WTC11 (cell line): ENCODE measurements at regions not wholly inside any gene's neighbourhood (a gene's known extent, or its start where the extent isn't known, plus 50 kb on each side); places are given as distances from the start of the nearest gene placed in this dataset.

Experiments
- AR ChIP-seq: fragments of 250-450 bp; sonication (Bioruptor Pico); IDR thresholded peaks from 2 replicates; pipeline ENCODE4 v1.9.0; 2021; ENCODE audit warnings: mild to moderate bottlenecking
- ATF3 ChIP-seq: sonication (generic); formaldehyde crosslinking; conservative IDR thresholded peaks from 2 replicates; pipeline ENCODE4 v1.8.1; 2022; ENCODE audit warnings: mild to moderate bottlenecking, missing genetic modification reagents
- CBFB ChIP-seq: sonication (generic); formaldehyde crosslinking; IDR thresholded peaks from 2 replicates; pipeline ENCODE4 v1.8.1; 2022; ENCODE audit warnings: mild to moderate bottlenecking, low read depth, missing genetic modification reagents
- CTCF ChIP-seq: fragments of 200-600 bp; IDR thresholded peaks from 2 replicates; pipeline ENCODE4 v1.8.0; 2022; ENCODE audit warnings: antibody characterized with exemption
- E2F4 ChIP-seq: sonication (generic); formaldehyde crosslinking; IDR thresholded peaks from 2 replicates; pipeline ENCODE4 v1.8.1; 2022; ENCODE audit warnings: low read depth, mild to moderate bottlenecking, moderate library complexity, missing genetic modification reagents, borderline replicate concordance
- E2F5 ChIP-seq: sonication (generic); formaldehyde crosslinking; IDR thresholded peaks from 2 replicates; pipeline ENCODE4 v1.8.1; 2022; ENCODE audit warnings: mild to moderate bottlenecking, moderate library complexity, missing genetic modification reagents
- ETV6 ChIP-seq: sonication (generic); formaldehyde crosslinking; IDR thresholded peaks from 2 replicates; pipeline ENCODE4 v1.8.1; 2022; ENCODE audit warnings: mild to moderate bottlenecking, missing genetic modification reagents
- NR2C2 ChIP-seq: sonication (generic); formaldehyde crosslinking; IDR thresholded peaks from 2 replicates; pipeline ENCODE4 v1.8.0; 2022; ENCODE audit warnings: mild to moderate bottlenecking, missing genetic modification reagents
- SP1 ChIP-seq: sonication (generic); formaldehyde crosslinking; conservative IDR thresholded peaks from 2 replicates; pipeline ENCODE4 v1.8.1; 2022; ENCODE audit warnings: missing genetic modification reagents
- ZNF121 ChIP-seq: sonication (generic); formaldehyde crosslinking; IDR thresholded peaks from 2 replicates; pipeline ENCODE4 v1.8.0; 2023; ENCODE audit warnings: missing genetic modification reagents
- ZNF532 ChIP-seq: fragments of 250-450 bp; sonication (Bioruptor Pico); IDR thresholded peaks from 2 replicates; pipeline ENCODE4 v1.9.0; 2021; ENCODE audit warnings: mild to moderate bottlenecking, borderline replicate concordance
- ZSCAN18 ChIP-seq: fragments of 250-450 bp; sonication (Bioruptor Pico); IDR thresholded peaks from 2 replicates; pipeline ENCODE4 v2.1.2; 2022; ENCODE audit warnings: mild to moderate bottlenecking, moderate library complexity

- no peak for TF ChIP-seq CTCF
- no peak for TF ChIP-seq E2F5 (CRISPR knock-in tag)
- TF ChIP-seq E2F4: no peak
- no peak for TF ChIP-seq ZNF532
- no peak for TF ChIP-seq ATF3 (CRISPR knock-in tag)
- TF ChIP-seq ETV6: no peak
- no peak for TF ChIP-seq ZNF121 (CRISPR knock-in tag)
- TF ChIP-seq ZSCAN18 (CRISPR knock-in tag): no peak
- TF ChIP-seq AR (CRISPR knock-in tag): no peak
- no peak for TF ChIP-seq SP1 (CRISPR knock-in tag)
- TF ChIP-seq NR2C2 (CRISPR knock-in tag): no peak
- no peak for TF ChIP-seq CBFB
These were observed 219.4 kb upstream of the CELF2 start for GRCh38 chr10:10798102-10798863.
